HG03045 (cell line): ENCODE measurements at regions not wholly inside any gene's neighbourhood (a gene's known extent, or its start where the extent isn't known, plus 50 kb on each side); places are given as distances from the start of the nearest gene placed in this dataset.
A peak's percentile ranks its signal among the peaks of the same experiment; 100 is the strongest.
"Not testable (repeated sequence)": the region's sequence is repeated elsewhere in the genome, so short reads cannot be mapped to it uniquely, and the experiment has no call there.

Source experiments
- ATAC-seq: cut with Tn5 transposase; IDR thresholded peaks from one replicate; pipeline ENCODE4 v1.9.1; 2021; ENCODE audit warnings: mild to moderate bottlenecking, moderate library complexity; ENCODE audit not compliant: unreplicated experiment

- ATAC-seq, result peak; percentile 75
These were observed 133.4 kb downstream of the MACC1 start for GRCh38 chr7:20083781-20084180.

- no peak for ATAC-seq
These were observed 138.1 kb downstream of the MACC1 start for GRCh38 chr7:20079080-20079479.

GRCh38 chr7:20076835-20077234 is 140.3 kb downstream of the MACC1 start:
- ATAC-seq, result no peak

GRCh38 chr7:20075992-20076820 is 141.0 kb downstream of the MACC1 start:
- ATAC-seq, result no peak

GRCh38 chr7:20075440-20075839 is 141.7 kb downstream of the MACC1 start:
- no peak for ATAC-seq

- ATAC-seq, result not testable (repeated sequence)
These were observed 149.2 kb downstream of the MACC1 start for GRCh38 chr7:20068004-20068403.

- peak; percentile 98 for ATAC-seq
These were observed 152.0 kb downstream of the MACC1 start for GRCh38 chr7:20064974-20065862.

GRCh38 chr7:20064181-20064970 is 152.8 kb downstream of the MACC1 start:
- ATAC-seq, result no peak

- no peak for ATAC-seq
These were observed 153.5 kb downstream of the MACC1 start for GRCh38 chr7:20063644-20064043.

GRCh38 chr7:20062932-20063331 is 154.3 kb downstream of the MACC1 start:
- no peak for ATAC-seq

- no peak for ATAC-seq
These were observed 163.7 kb downstream of the MACC1 start for GRCh38 chr7:20053334-20054104.

GRCh38 chr7:20050241-20050966 is 166.8 kb downstream of the MACC1 start:
- ATAC-seq, result no peak

GRCh38 chr7:20038676-20039075 is 178.5 kb downstream of the MACC1 start:
- no peak for ATAC-seq

- ATAC-seq, result no peak
These were observed 181.8 kb downstream of the MACC1 start for GRCh38 chr7:20035279-20035875.

GRCh38 chr7:20033621-20034400 is 183.4 kb downstream of the MACC1 start:
- no peak for ATAC-seq

GRCh38 chr7:20032741-20033140 is 184.4 kb downstream of the MACC1 start:
- ATAC-seq, result no peak

- peak; percentile 39 for ATAC-seq
These were observed 186.2 kb downstream of the MACC1 start for GRCh38 chr7:20030915-20031362.

GRCh38 chr7:20030417-20030816 is 186.8 kb downstream of the MACC1 start:
- peak; percentile 94 for ATAC-seq
